ENCODE measurements at regions not wholly inside any gene's neighbourhood (a gene's known extent, or its start where the extent isn't known, plus 50 kb on each side); places are given as distances from the start of the nearest gene placed in this dataset.
"Not testable (repeated sequence)": the region's sequence is repeated elsewhere in the genome, so short reads cannot be mapped to it uniquely, and the experiment has no call there.

DNA sequence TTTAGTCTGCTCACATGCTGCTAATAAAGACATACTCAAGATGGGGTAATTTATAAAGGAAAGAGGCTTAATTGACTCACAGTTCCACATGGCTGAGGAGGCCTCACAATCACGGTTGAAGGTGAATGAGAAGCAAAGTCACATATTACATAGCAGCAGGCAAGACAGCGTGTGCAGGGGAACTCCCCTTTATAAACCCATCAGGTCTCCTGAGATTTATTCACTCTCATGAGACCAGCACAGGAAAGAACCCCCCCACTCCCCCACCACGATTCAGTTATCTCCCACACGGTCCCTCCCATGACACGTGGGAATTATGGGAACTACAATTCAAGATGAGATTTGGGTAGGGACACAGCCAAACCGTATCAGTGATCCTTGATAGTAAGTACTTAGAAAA, 891.7 kb upstream of the CDH10 start:
- H3K27me3 Mint-ChIP-seq; H3K27me3 ChIP-seq (ENCODE audit: insufficient read depth, low read length, poor library complexity, severe bottlenecking); H3K4me1 Mint-ChIP-seq; H3K36me3 ChIP-seq (ENCODE audit: insufficient read depth, low read length); POLR2A ChIA-PET; H3K4me3 Mint-ChIP-seq; H3K36me3 Mint-ChIP-seq; H3K9me3 ChIP-seq (ENCODE audit: low read length); H3K27ac Mint-ChIP-seq; DNase-seq; H3K27ac ChIP-seq (ENCODE audit: low read depth, low read length); CTCF ChIA-PET; H3K4me1 ChIP-seq (ENCODE audit: insufficient read depth, low read length); H3K4me3 ChIP-seq (ENCODE audit: low read length): not testable (repeated sequence)
- H3K9me3 Mint-ChIP-seq = peaks cover under 1 to 16% (median 7%) of the 10 kb centered on the region in 5 donors

DNA sequence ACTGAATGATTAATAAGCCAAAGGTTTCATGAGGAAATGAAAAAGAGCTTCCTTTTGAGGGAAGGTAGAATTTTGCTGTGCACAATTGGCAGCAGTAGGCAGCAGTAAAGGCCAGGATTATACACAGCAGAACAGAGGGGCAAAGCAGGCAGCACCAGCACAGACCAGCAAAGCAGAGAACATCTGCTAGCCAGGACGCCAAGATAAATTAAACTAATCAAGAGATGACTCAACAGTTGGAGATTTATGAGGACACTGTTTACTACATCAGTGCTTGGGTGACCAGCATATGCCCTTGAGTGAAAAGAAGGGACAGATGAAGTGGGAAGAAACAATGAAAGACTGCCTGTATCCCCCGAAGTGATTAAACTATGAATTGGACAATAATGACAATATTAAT, 871.4 kb upstream of the CDH10 start:
- no peak for DNase-seq
- Mint-ChIP-seq H3K9me3 (peaks cover 5 to 33% (median 10%) of the 10 kb centered on the region in 5 donors), H3K27me3 (no peaks in the 10 kb centered on the region), H3K4me1 (no peaks in the 10 kb centered on the region), H3K36me3 (no peaks in the 10 kb centered on the region), H3K4me3 (no peak overlapping the region), H3K27ac (no peak overlapping the region)
- H3K4me3 ChIP-seq (ENCODE audit: low read length) = no peak overlapping the region
- no peaks in the 10 kb centered on the region for H3K27me3 ChIP-seq (ENCODE audit: insufficient read depth, low read length, poor library complexity, severe bottlenecking)
- CTCF ChIA-PET = no interaction called here
- no peaks in the 10 kb centered on the region for H3K4me1 ChIP-seq (ENCODE audit: insufficient read depth, low read length)
- H3K27ac ChIP-seq (ENCODE audit: low read depth, low read length) = no peak overlapping the region
- POLR2A ChIA-PET = no interaction called here
- no peaks in the 10 kb centered on the region for H3K36me3 ChIP-seq (ENCODE audit: insufficient read depth, low read length)
- no peaks in the 10 kb centered on the region for H3K9me3 ChIP-seq (ENCODE audit: low read length)

- DNase-seq = no peak
- Histone ChIP-seq H3K4me1 (ENCODE audit: insufficient read depth, low read length) (no peaks in the 10 kb centered on the region), H3K4me3 (ENCODE audit: low read length) (no peak overlapping the region), H3K9me3 (ENCODE audit: low read length) (no peaks in the 10 kb centered on the region), H3K27ac (ENCODE audit: low read depth, low read length) (no peak overlapping the region), H3K27me3 (ENCODE audit: insufficient read depth, low read length, poor library complexity, severe bottlenecking) (no peaks in the 10 kb centered on the region), H3K36me3 (ENCODE audit: insufficient read depth, low read length) (no peaks in the 10 kb centered on the region)
- Mint-ChIP-seq H3K27me3 (no peaks in the 10 kb centered on the region), H3K4me3 (no peak overlapping the region), H3K27ac (no peak overlapping the region), H3K4me1 (no peaks in the 10 kb centered on the region), H3K9me3 (peaks cover 8 to 33% (median 12%) of the 10 kb centered on the region in 5 donors), H3K36me3 (no peaks in the 10 kb centered on the region)
- POLR2A ChIA-PET = no interaction called here
- CTCF ChIA-PET = no interaction called here
These were observed 870.7 kb upstream of the CDH10 start for GRCh38 chr5:25515525-25515924.

GRCh38 chr5:25510692-25511091, 865.9 kb upstream of the CDH10 start:
- H3K4me1 Mint-ChIP-seq; H3K4me1 ChIP-seq (ENCODE audit: insufficient read depth, low read length); CTCF ChIA-PET; H3K36me3 ChIP-seq (ENCODE audit: insufficient read depth, low read length); H3K4me3 ChIP-seq (ENCODE audit: low read length); DNase-seq; H3K27me3 ChIP-seq (ENCODE audit: insufficient read depth, low read length, poor library complexity, severe bottlenecking); H3K9me3 ChIP-seq (ENCODE audit: low read length); H3K4me3 Mint-ChIP-seq; POLR2A ChIA-PET; H3K27ac Mint-ChIP-seq; H3K27ac ChIP-seq (ENCODE audit: low read depth, low read length); H3K27me3 Mint-ChIP-seq; H3K36me3 Mint-ChIP-seq: not testable (repeated sequence)
- peaks cover 7 to 19% (median 12%) of the 10 kb centered on the region in 5 donors for H3K9me3 Mint-ChIP-seq

DNA sequence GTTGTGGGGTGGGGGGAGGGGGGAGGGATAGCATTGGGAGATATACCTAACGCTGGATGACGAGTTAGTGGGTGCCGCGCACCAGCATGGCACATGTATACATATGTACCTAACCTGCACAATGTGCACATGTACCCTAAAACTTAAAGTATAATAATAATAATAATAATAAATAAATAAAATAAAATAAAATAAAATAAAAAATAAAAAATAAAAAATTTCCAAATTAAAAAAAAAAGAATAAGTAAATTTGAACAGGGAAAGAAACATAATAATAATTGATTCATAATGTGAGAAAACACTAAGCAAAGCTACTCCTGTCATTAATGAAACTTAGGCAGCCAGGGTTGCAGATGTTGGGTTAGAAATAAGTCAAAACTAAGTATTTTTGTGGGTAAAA, 863.2 kb upstream of the CDH10 start:
- H3K4me1 ChIP-seq (ENCODE audit: insufficient read depth, low read length); H3K27ac Mint-ChIP-seq; H3K36me3 Mint-ChIP-seq; H3K27me3 Mint-ChIP-seq; CTCF ChIA-PET; H3K36me3 ChIP-seq (ENCODE audit: insufficient read depth, low read length); H3K4me3 ChIP-seq (ENCODE audit: low read length); DNase-seq; POLR2A ChIA-PET; H3K27ac ChIP-seq (ENCODE audit: low read depth, low read length); H3K9me3 ChIP-seq (ENCODE audit: low read length); H3K27me3 ChIP-seq (ENCODE audit: insufficient read depth, low read length, poor library complexity, severe bottlenecking); H3K4me3 Mint-ChIP-seq; H3K4me1 Mint-ChIP-seq: not testable (repeated sequence)
- peaks cover 4 to 40% (median 11%) of the 10 kb centered on the region in 5 donors for H3K9me3 Mint-ChIP-seq

DNA sequence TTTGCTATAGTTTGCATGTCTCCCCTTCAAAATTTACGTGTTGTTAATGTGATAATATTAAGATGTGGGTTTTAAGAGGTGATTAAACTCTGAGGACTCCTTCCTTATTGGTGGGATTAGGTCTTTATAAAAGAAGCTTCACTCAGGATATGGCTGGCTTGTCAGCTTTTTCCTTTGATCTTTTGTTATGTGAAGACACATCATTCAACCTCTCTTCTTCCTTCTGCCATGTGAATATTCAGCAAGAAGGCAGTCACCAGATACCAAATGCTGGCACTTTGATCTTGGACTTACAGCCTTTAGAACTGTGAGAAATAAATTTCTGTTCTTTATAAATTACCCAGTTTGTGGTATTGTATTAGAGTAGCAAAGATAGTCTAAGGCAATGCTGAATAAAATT, 855.9 kb upstream of the CDH10 start:
- H3K4me3 ChIP-seq (ENCODE audit: low read length) = no peak overlapping the region
- H3K4me1 ChIP-seq (ENCODE audit: insufficient read depth, low read length) = no peaks in the 10 kb centered on the region
- Mint-ChIP-seq H3K4me3 (no peak overlapping the region), H3K4me1 (no peaks in the 10 kb centered on the region), H3K27me3 (no peaks in the 10 kb centered on the region), H3K27ac (no peak overlapping the region), H3K36me3 (no peaks in the 10 kb centered on the region), H3K9me3 (peaks cover 3 to 44% (median 13%) of the 10 kb centered on the region in 5 donors)
- H3K36me3 ChIP-seq (ENCODE audit: insufficient read depth, low read length) = no peaks in the 10 kb centered on the region
- DNase-seq = no peak
- CTCF ChIA-PET = no interaction called here
- H3K9me3 ChIP-seq (ENCODE audit: low read length) = no peaks in the 10 kb centered on the region
- POLR2A ChIA-PET = no interaction called here
- H3K27me3 ChIP-seq (ENCODE audit: insufficient read depth, low read length, poor library complexity, severe bottlenecking) = no peaks in the 10 kb centered on the region
- H3K27ac ChIP-seq (ENCODE audit: low read depth, low read length) = no peak overlapping the region

GRCh38 chr5:25489834-25490538, 845.2 kb upstream of the CDH10 start:
- no peaks in the 10 kb centered on the region for H3K4me1 Mint-ChIP-seq
- POLR2A ChIA-PET = no interaction called here

GRCh38 chr5:25488119-25488518, 843.3 kb upstream of the CDH10 start:
- Mint-ChIP-seq H3K27me3 (no peaks in the 10 kb centered on the region), H3K27ac (no peak overlapping the region), H3K4me3 (no peak overlapping the region), H3K36me3 (no peaks in the 10 kb centered on the region), H3K9me3 (peaks cover 2 to 17% (median 7%) of the 10 kb centered on the region in 5 donors), H3K4me1 (no peaks in the 10 kb centered on the region)
- no peak for DNase-seq
- Histone ChIP-seq H3K36me3 (ENCODE audit: insufficient read depth, low read length) (no peaks in the 10 kb centered on the region), H3K27me3 (ENCODE audit: insufficient read depth, low read length, poor library complexity, severe bottlenecking) (no peaks in the 10 kb centered on the region), H3K4me1 (ENCODE audit: insufficient read depth, low read length) (no peaks in the 10 kb centered on the region), H3K4me3 (ENCODE audit: low read length) (no peak overlapping the region), H3K9me3 (ENCODE audit: low read length) (no peaks in the 10 kb centered on the region), H3K27ac (ENCODE audit: low read depth, low read length) (no peak overlapping the region)
- POLR2A ChIA-PET = no interaction called here
- CTCF ChIA-PET = no interaction called here

More at GRCh38 chr5:25489834-25490538, 845.2 kb upstream of the CDH10 start:
- no peaks in the 10 kb centered on the region for H3K36me3 Mint-ChIP-seq
- Histone ChIP-seq H3K9me3 (ENCODE audit: low read length) (no peaks in the 10 kb centered on the region), H3K36me3 (ENCODE audit: insufficient read depth, low read length) (no peaks in the 10 kb centered on the region), H3K4me1 (ENCODE audit: insufficient read depth, low read length) (no peaks in the 10 kb centered on the region), H3K4me3 (ENCODE audit: low read length) (no peak overlapping the region), H3K27ac (ENCODE audit: low read depth, low read length) (no peak overlapping the region), H3K27me3 (ENCODE audit: insufficient read depth, low read length, poor library complexity, severe bottlenecking) (no peaks in the 10 kb centered on the region)
- no peak for DNase-seq
- no peak overlapping the region for H3K27ac Mint-ChIP-seq
- CTCF ChIA-PET = no interaction called here
- H3K9me3 Mint-ChIP-seq = peaks cover 2 to 17% (median 7%) of the 10 kb centered on the region in 5 donors
- no peaks in the 10 kb centered on the region for H3K27me3 Mint-ChIP-seq
- H3K4me3 Mint-ChIP-seq = no peak overlapping the region

DNA sequence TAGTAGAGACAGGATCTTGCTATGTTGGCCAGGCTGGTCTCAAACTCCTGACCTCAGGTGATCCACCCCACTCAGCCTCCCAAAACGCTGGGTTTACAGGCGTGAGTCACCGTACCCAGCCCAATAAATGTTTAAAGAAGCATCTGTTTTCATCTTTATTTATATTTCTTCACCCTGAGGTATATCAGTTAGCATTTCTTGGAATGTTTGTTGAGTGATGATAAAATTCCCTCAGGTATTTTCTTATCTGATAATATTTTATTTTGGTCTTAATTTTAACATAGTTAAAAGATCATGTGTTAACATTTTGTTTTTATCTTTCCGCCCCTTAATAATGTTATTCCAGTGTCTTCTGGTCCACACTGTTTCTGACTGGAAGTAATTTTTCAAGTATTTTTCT, 839.6 kb upstream of the CDH10 start:
- H3K27ac ChIP-seq (ENCODE audit: low read depth, low read length) = no peak overlapping the region
- no peak for DNase-seq
- ChIA-PET CTCF (no interaction called here), POLR2A (no interaction called here)
- no peaks in the 10 kb centered on the region for H3K36me3 ChIP-seq (ENCODE audit: insufficient read depth, low read length)
- no peaks in the 10 kb centered on the region for H3K9me3 ChIP-seq (ENCODE audit: low read length)
- no peaks in the 10 kb centered on the region for H3K4me1 ChIP-seq (ENCODE audit: insufficient read depth, low read length)
- no peak overlapping the region for H3K4me3 ChIP-seq (ENCODE audit: low read length)
- H3K4me3 Mint-ChIP-seq = no peak overlapping the region
- no peak overlapping the region for H3K27ac Mint-ChIP-seq
- no peaks in the 10 kb centered on the region for H3K4me1 Mint-ChIP-seq
- no peaks in the 10 kb centered on the region for H3K27me3 ChIP-seq (ENCODE audit: insufficient read depth, low read length, poor library complexity, severe bottlenecking)
- peaks cover 2 to 17% (median 7%) of the 10 kb centered on the region in 5 donors for H3K9me3 Mint-ChIP-seq
- H3K27me3 Mint-ChIP-seq = no peaks in the 10 kb centered on the region
- no peaks in the 10 kb centered on the region for H3K36me3 Mint-ChIP-seq
